DMS114 treated with DMSO at 0.1 percent for 48 hours (cell line): ENCODE measurements at regions not wholly inside any gene's neighbourhood (a gene's known extent, or its start where the extent isn't known, plus 50 kb on each side); places are given as distances from the start of the nearest gene placed in this dataset.
"Not testable (repeated sequence)": the region's sequence is repeated elsewhere in the genome, so short reads cannot be mapped to it uniquely, and the experiment has no call there.

Experiments
- DNase-seq: peaks from one replicate; lab custom pipeline; 2025; ENCODE audit not compliant: unreplicated experiment; lab: John Stamatoyannopoulos, UW

DNA sequence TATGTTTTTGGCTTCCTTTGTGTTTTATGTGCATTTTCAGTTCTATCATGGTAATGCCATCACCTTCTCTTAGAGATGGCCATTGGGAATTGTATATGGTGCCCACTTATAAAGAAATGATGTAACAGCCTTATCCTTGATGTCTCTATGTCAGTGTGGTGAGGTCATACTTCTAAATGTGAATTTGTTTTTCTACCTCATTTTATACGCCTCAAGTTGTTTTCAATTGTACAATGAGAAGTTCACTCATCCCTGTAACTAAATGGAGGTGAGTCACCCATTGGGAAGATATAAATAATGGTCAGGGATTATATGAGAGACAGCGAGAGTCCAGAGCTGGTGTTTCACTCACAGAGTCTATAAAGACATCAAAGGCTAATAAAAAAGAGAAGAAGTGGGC is 402.4 kb downstream of the AGTPBP1 start:
- no peak for DNase-seq

DNA sequence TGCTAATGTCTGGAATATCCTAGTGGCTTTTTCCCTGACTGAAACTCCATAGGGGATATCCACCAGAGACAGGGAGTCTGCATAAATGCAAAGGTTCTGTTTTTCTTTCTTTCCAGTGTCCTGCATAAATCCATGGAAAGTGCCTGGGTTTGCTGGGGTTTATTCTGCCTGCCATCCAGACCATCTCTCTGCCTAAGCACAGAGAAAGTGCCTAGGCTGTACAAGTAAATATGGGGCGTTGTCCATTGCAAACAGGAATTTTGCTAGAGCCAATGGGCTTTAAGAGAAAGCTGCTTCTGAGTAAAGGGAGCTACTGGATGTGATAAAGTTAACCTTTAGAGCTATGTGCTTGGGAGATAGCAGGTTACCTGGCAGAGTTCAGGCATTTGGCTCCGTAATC is 407.5 kb downstream of the AGTPBP1 start:
- no peak for DNase-seq

- DNase-seq: no peak
Measured at GRCh38 chr9:85332487-85332886, 409.3 kb downstream of the AGTPBP1 start.

DNA sequence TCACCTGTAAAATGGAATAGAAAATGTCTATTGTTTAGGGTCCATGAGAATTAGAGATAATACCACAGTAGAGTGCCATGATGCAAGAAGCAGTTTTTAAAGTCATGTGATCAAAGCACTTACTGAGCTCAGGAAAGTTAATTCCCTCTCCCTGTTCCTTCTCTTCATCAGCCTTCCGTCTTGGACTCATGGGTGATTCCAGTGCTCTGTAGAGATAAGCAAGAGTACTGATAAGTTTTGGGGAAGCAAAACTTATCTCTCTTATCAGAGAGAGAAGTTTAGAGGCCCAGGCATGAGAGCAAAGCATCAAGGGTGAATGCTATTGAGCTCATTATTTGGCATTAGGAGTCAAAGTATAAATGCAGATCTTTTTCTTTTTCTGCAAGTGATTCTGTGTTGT is 410.1 kb downstream of the AGTPBP1 start:
- DNase-seq: no peak

DNA sequence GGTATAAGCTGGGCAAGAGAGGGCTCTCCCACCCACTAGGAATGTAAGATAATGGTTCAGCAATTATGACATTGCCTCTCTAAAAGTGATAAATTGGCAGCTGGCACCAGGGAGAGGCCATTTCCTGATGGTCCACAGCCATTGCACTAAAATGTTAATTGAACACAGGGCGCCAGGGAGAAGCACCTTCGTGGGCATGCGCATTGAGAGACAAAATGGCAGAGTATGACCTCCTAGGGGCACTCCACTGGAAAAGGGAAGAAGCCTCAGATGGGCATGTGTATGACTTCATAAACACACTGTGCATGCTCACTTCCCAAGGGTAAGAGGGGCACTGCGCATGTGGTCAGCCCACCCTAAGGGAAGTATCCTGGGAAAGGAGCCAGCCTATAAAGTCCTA is 419.2 kb downstream of the AGTPBP1 start:
- DNase-seq: no peak

GRCh38 chr9:85321561-85321960 is 420.2 kb downstream of the AGTPBP1 start:
- no peak for DNase-seq

- no peak for DNase-seq
Measured at GRCh38 chr9:85319936-85320656, 421.7 kb downstream of the AGTPBP1 start.

DNA sequence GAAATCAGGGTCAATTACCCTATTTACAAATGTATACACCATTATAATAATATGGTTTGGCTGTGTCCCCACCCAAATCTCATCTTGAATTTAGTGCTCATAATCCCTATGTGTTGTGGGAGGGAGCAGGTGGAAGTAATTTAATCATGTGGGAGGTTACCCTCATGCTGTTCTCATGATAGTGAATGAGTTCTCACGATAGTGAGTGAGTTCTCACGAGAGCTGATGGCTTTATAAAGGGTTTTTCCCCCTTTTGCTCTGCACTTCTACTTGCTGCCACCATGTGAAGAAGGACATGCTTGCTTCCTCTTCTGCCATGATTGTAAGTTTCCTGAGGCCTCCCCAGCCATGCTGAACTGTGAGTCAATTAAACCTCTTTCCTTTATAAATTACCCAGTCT is 426.2 kb downstream of the AGTPBP1 start:
- DNase-seq: not testable (repeated sequence)

- no peak for DNase-seq
Measured at GRCh38 chr9:85310573-85310972, 431.2 kb downstream of the AGTPBP1 start.

GRCh38 chr9:85303757-85304134 is 438.0 kb downstream of the AGTPBP1 start:
- DNase-seq: no peak

GRCh38 chr9:85302938-85303756 is 438.6 kb downstream of the AGTPBP1 start:
- no peak for DNase-seq

GRCh38 chr9:85298499-85298898 is 443.3 kb downstream of the AGTPBP1 start:
- DNase-seq: no peak

- DNase-seq: not testable (repeated sequence)
Measured at GRCh38 chr9:85295244-85295643, 446.5 kb downstream of the AGTPBP1 start.

- no peak for DNase-seq
Measured at GRCh38 chr9:85292261-85292660, 449.5 kb downstream of the AGTPBP1 start.

GRCh38 chr9:85291266-85291665 is 450.5 kb downstream of the AGTPBP1 start:
- no peak for DNase-seq

DNA sequence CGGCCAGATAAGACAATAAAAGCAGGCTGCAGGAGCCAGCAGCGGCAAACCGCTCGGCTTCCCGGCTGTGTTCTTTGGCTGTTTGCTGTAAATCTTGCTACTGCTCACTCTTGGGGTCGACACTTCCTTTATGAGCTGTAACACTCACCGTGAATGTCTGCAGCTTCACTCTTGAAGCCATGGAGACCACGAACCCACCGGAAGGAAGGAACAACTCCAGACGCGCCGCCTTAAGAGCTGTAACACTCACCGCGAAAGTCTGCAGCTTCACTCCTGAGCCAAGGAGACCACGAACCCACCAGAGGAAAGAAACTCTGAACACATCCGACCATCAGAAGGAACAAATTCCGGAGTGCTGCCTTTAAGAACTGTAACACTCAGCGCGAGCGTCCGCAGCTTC is 451.7 kb downstream of the AGTPBP1 start:
- no peak for DNase-seq

- no peak for DNase-seq
Measured at GRCh38 chr9:85289142-85289541, 452.6 kb downstream of the AGTPBP1 start.

DNA sequence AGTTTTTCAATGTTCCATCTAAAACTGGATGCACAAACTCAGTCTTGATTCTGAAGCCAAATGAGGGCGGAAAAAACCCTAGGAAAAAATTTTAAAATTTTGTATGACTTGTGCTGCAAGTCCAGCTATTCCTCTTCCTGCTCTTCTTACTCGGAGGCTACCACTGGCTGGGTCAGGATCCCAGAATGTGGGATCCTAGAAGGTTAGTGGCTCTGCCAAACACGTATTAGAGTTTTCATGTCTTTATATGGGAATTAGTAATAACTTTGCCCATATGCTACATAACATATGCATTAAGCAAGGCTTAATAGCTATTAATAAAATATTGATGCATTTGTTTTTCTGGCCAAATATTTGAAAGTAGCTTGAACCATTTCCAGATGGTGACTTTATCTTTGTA is 458.3 kb downstream of the AGTPBP1 start:
- no peak for DNase-seq

DNA sequence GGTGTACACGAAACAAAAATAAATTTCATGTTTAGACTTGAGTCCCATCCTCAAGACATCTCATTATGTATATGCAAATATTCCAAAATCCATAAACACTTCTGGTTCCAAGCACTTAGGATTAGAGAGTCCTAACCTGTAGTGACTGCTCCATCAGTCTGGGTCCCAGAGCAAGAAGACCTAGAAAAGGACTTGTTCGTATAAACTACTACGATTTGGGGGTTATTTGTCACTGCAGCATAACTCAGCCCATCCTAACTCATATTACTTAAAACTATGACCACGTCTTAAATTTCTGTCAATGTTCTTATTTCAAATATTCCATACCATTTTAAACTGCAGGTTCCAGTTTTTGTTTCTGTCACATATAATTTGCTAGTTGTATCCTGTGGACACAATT is 463.0 kb downstream of the AGTPBP1 start:
- no peak for DNase-seq

GRCh38 chr9:85276741-85277140 is 465.0 kb downstream of the AGTPBP1 start:
- no peak for DNase-seq

DNA sequence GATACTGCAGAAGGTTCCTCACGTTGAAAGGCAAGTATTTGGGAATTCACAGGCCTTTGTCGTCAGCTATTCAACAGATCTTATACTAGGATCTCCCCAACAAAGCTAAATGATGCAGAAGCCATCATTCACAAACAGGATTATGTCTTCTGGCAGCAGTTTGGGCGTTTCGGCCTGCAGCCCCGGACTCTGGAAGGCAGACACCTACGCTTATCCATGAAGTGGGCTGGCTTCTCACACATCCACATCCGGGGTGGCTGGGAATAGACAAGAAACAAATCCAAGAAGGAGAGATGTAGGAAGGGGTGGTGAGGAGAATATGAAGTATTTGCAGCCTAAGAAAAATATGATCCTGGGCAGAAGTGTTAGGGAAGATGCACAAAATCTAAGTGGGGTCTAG is 471.9 kb downstream of the AGTPBP1 start:
- DNase-seq: no peak

DNA sequence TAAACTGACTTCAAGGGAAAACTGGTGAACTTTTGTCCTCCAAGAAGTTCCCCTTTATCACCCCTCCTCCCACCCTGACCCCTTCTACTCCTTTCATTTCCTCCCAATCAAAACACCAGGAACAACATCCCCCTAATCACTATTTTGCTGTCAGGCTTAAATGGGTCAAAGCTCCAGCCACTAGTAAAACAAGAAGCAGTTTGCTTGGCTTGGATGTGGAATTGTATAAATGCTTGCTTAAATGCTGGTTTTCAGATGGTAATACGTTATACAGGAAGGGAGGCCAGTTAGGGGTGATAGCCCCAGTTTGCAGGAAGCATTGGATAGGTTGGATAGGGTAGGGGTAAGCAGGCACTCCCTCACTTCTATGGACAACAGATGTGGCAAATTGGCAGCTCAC is 473.6 kb downstream of the AGTPBP1 start:
- no peak for DNase-seq

- no peak for DNase-seq
Measured at GRCh38 chr9:85264695-85265094, 477.1 kb downstream of the AGTPBP1 start.
